ENCODE measurements at regions not wholly inside any gene's neighbourhood (a gene's known extent, or its start where the extent isn't known, plus 50 kb on each side); places are given as distances from the start of the nearest gene placed in this dataset.
"Not testable (repeated sequence)": the region's sequence is repeated elsewhere in the genome, so short reads cannot be mapped to it uniquely, and the experiment has no call there.

DNA sequence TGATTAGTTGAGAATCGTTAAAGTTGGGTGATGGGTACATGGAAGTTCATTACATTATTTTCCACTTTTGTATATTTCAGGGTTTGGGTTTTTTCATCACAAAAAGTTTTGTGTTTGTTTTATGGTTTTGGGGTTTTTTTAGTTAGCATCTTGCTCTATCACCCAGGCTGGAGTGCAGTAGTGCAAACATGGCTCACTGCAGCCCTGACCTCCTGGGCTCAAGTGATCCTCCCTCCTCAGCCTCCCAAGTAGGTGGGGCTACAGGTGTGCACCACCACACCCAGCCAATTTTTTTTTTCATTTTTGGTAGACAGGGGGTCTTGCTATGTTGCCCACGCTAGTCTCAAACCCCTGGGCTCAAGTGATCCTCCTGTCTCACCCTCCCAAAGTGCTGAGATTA, 100.1 kb upstream of the CHD2 start:
- H3K36me3 ChIP-seq (replicated peaks in 1 of 2; ENCODE audit: control insufficient read depth in 1 of 2, insufficient read depth in 2 of 2, low read length in 2 of 2) = no peaks in the 10 kb centered on the region
- ATAC-seq = no peak
- DNase-seq (ENCODE audit: low spot score) = no peak
- peaks cover 22% of the 10 kb centered on the region for H3K79me2 ChIP-seq (ENCODE audit: insufficient read depth, low read length)
- peaks cover 65% of the 10 kb centered on the region for H3K4me1 ChIP-seq (ENCODE audit: insufficient read depth, low read length)
- ChIA-PET POLR2A (no interaction called here), CTCF (ENCODE audit: low intra/inter-chr PET ratio, low total read pairs) (no interaction called here)
- H3K4me2 ChIP-seq (ENCODE audit: low read depth, low read length) = no peak overlapping the region
- no peak overlapping the region for H3K9ac ChIP-seq (ENCODE audit: insufficient read depth, low read depth, low read length)
- H3K27ac ChIP-seq (ENCODE audit: extremely low read length, insufficient read depth, low read length) = no peak overlapping the region
- no peak for FAIRE-seq
- BruUV-seq (replicated peaks) = no TSS peak
- 100% methylated on average over 2 of the region's 2 CpGs for WGBS (ENCODE audit: low lambda C conversion rate)
- no peaks in the 10 kb centered on the region for H4K20me1 ChIP-seq (ENCODE audit: insufficient read depth, low read length)
- no peaks in the 10 kb centered on the region for H3K9me3 ChIP-seq (ENCODE audit: low read length)
- in situ Hi-C loops (cut with HindIII; ENCODE audit: extremely low pct_ligation_motif_present, low pct_unique_long_range_greater_than_20kb) (no loop called here), intact Hi-C loops (cut with micrococcal nuclease; ENCODE audit: unreplicated experiment) (no loop called here)
- TF ChIP-seq, protein P1, sequence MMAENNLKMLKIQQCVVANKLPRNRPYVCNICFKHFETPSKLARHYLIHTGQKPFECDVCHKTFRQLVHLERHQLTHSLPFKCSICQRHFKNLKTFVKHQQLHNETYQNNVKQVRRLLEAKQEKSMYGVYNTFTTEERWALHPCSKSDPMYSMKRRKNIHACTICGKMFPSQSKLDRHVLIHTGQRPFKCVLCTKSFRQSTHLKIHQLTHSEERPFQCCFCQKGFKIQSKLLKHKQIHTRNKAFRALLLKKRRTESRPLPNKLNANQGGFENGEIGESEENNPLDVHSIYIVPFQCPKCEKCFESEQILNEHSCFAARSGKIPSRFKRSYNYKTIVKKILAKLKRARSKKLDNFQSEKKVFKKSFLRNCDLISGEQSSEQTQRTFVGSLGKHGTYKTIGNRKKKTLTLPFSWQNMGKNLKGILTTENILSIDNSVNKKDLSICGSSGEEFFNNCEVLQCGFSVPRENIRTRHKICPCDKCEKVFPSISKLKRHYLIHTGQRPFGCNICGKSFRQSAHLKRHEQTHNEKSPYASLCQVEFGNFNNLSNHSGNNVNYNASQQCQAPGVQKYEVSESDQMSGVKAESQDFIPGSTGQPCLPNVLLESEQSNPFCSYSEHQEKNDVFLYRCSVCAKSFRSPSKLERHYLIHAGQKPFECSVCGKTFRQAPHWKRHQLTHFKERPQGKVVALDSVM (CRISPR knock-in tag; IDR thresholded peaks at IDR 0.05) = peak; percentile 52; the same call in 1 of the 2 replicates
- TF ChIP-seq PPARG (CRISPR knock-in tag; conservative IDR thresholded peaks at IDR 0.05) = no peak
- no peak overlapping the region for H3K4me3 ChIP-seq (replicated peaks in 1 of 3; ENCODE audit: insufficient read depth in 1 of 3, low read depth in 2 of 3, low read length in 3 of 3)
- H2AFZ ChIP-seq (ENCODE audit: low read length) = no peak overlapping the region
- H3K27me3 ChIP-seq (ENCODE audit: control insufficient read depth in 1 of 2, insufficient read depth in 2 of 2, low read length in 2 of 2) = no peaks in the 10 kb centered on the region

DNA sequence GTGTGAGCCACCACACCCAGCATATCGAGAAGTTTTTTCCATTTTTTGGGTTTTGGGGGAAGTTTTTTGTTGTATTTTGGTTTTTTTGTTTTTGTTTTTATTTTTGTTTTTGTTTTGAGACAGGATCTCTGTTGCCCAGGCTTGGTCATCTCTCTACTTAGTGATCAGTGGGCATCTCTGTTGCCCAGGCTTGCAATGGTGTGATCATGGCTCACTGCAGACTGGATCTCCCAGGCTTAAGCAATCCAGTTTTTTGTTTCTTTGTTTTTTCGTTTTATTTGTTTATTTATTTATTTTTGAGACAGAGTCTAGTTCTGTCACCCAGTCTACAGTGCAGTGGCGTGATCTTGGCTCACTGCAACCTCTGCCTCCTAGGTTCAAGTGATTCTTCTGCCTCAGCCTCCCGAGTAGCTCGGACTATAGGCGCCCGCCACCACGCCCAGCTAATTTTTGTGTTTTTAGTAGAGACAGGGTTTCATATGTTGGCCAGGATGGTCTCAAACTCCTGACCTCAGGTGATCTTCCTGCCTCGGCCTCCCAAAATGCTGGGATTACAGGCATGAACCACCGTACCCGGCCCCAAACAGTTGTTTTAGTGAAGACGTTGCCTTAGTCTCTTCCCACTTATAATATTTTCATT, 99.6 kb upstream of the CHD2 start:
- DNase-seq (ENCODE audit: low spot score); H4K20me1 ChIP-seq (ENCODE audit: insufficient read depth, low read length); intact Hi-C loops (cut with micrococcal nuclease; ENCODE audit: unreplicated experiment); BruUV-seq (replicated peaks); H3K9ac ChIP-seq (ENCODE audit: insufficient read depth, low read depth, low read length); H3K4me3 ChIP-seq (replicated peaks in 1 of 3; ENCODE audit: insufficient read depth in 1 of 3, low read depth in 2 of 3, low read length in 3 of 3); H3K4me2 ChIP-seq (ENCODE audit: low read depth, low read length); FAIRE-seq; H3K27ac ChIP-seq (ENCODE audit: extremely low read length, insufficient read depth, low read length); H3K27me3 ChIP-seq (ENCODE audit: control insufficient read depth in 1 of 2, insufficient read depth in 2 of 2, low read length in 2 of 2); CTCF ChIA-PET (ENCODE audit: low intra/inter-chr PET ratio, low total read pairs); ATAC-seq; H2AFZ ChIP-seq (ENCODE audit: low read length); H3K9me3 ChIP-seq (ENCODE audit: low read length); in situ Hi-C loops (cut with HindIII; ENCODE audit: extremely low pct_ligation_motif_present, low pct_unique_long_range_greater_than_20kb); H3K36me3 ChIP-seq (replicated peaks in 1 of 2; ENCODE audit: control insufficient read depth in 1 of 2, insufficient read depth in 2 of 2, low read length in 2 of 2): not testable (repeated sequence)
- Histone ChIP-seq H3K4me1 (ENCODE audit: insufficient read depth, low read length) (peaks cover 65% of the 10 kb centered on the region), H3K79me2 (ENCODE audit: insufficient read depth, low read length) (peaks cover 24% of the 10 kb centered on the region)
- WGBS (ENCODE audit: low lambda C conversion rate) = 96% methylated on average over 12 of the region's 12 CpGs
- POLR2A ChIA-PET = interaction anchor here (1.2 to 1.8 kb wide), 2 partner anchors 31 to 100 kb away, joined by 5 to 8 read pairs; partner anchors contain the start of gene CHD2
